Cardiac fibroblast (primary cell): ENCODE measurements at regions not wholly inside any gene's neighbourhood (a gene's known extent, or its start where the extent isn't known, plus 50 kb on each side); places are given as distances from the start of the nearest gene placed in this dataset.
"Not testable (repeated sequence)": the region's sequence is repeated elsewhere in the genome, so short reads cannot be mapped to it uniquely, and the experiment has no call there.

Experiments used
- DNase-seq, 2 donors: peaks; one replicate each; pipeline versions ENCODE4 v3.0.0 to v3.0.0-alpha.2; 2010; ENCODE audit warnings: low read depth in 2 of 2
- H3K4me3 ChIP-seq, 2 donors: replicated peaks in 1 of 2; 1 replicate in 1 of 2; 2 replicates in 1 of 2; pipeline ENCODE4 v1.5.1; 2011; ENCODE audit warnings: low read depth in 2 of 2, low read length in 2 of 2, mild to moderate bottlenecking in 2 of 2, moderate library complexity in 1 of 2
- TF ChIP-seq, protein P1 (sequence below): IDR thresholded peaks from one replicate; pipeline ENCODE4 v1.5.1; 2011; ENCODE audit warnings: low read depth, mild to moderate bottlenecking, low read length, inconsistent platforms

DNA sequence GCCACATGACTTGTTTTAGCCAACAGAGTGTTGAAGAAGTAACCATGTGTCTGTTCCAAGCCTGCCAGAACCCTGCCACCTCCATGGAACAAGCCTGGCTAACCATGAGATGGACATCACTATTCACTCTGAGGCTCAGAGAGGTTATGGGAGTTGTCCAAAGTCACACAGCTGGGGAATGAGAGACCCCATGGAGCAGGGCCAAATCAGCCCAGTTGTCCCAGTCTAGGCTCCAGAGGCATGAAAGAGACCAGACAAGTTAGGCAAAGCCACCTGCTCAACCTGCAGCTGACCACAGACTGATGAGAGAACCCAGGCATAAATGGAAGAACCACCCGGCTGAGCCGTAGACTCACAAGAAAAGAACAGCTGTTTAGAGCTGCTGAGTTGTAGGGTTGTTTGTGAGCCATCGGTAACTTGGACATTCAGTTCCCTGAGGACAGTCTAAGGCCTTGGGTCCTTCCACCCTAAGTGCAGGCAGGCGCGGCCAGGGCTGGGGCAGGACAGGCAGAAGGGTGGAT lies 74.7 kb upstream of the PHF21B start:
- DNase-seq, result no peak
- TF ChIP-seq, protein P1, sequence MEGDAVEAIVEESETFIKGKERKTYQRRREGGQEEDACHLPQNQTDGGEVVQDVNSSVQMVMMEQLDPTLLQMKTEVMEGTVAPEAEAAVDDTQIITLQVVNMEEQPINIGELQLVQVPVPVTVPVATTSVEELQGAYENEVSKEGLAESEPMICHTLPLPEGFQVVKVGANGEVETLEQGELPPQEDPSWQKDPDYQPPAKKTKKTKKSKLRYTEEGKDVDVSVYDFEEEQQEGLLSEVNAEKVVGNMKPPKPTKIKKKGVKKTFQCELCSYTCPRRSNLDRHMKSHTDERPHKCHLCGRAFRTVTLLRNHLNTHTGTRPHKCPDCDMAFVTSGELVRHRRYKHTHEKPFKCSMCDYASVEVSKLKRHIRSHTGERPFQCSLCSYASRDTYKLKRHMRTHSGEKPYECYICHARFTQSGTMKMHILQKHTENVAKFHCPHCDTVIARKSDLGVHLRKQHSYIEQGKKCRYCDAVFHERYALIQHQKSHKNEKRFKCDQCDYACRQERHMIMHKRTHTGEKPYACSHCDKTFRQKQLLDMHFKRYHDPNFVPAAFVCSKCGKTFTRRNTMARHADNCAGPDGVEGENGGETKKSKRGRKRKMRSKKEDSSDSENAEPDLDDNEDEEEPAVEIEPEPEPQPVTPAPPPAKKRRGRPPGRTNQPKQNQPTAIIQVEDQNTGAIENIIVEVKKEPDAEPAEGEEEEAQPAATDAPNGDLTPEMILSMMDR, result no peak
- no peak overlapping the region for H3K4me3 ChIP-seq

DNA sequence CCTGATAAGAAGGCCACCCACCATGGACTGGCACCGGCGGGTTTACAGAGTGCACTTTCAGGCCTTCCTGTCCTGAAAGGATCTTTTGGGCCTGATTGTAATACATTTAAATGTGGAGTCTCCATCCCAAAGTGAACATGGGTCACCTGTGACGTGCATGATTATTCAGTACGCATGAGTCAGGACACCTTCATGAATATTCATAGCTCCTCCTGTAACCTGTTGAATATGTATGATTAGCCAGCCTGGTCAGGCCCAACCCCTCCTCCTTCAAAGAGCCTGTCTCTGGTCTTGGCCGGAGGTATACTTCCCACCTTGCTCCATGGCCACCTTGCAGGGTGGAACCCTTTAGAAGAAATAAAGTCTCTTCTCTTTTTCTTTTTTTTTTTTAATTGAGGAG lies 75.9 kb upstream of the NUP50 start:
- TF ChIP-seq, protein P1, result no peak
- H3K4me3 ChIP-seq, result no peak overlapping the region
- no peak for DNase-seq

DNA sequence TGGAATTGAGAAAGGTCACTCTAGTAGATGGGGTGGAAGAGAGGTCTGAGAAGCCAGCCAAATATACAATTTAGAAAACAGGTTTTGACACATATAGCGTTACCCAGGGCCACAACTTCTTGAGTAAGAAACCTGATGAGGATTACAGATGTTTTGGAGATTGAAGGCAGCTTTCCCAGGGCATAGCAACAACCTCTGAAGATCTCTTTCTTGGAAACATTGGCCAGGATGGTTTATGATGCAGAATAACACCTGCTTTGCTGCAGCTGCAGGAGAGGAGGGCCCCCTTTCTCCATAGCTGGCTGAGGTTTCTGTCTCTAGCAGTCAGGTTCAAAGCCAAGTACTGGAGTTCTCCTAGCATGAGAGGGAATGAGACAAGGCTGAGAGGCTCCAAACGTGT lies 75.1 kb upstream of the NUP50 start:
- DNase-seq, result no peak
- H3K4me3 ChIP-seq, result no peak overlapping the region
- TF ChIP-seq, protein P1, result no peak

DNA sequence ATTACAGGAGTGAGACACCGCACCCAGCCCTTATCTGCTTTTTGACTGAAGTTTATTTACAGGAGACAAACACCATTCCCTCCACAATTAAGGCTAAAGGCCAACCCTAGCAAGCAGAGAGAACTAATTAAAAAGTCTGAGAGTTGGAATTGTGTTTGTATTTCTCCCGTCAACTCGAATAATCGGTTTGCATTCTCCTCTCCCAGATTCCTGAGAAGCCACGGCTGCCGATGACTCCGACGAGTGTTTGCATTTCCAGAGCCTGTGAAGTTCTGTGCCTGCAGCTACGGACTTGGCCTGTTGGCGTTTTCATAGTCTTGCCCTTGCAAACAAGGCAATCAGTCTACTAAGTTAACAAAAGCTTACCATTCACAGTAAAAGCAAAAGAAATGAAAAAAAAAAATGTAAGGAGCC lies 73.2 kb upstream of the NUP50 start:
- TF ChIP-seq, protein P1, result no peak
- DNase-seq, result peak; percentile 22 to 25
- H3K4me3 ChIP-seq, result no peak overlapping the region

DNA sequence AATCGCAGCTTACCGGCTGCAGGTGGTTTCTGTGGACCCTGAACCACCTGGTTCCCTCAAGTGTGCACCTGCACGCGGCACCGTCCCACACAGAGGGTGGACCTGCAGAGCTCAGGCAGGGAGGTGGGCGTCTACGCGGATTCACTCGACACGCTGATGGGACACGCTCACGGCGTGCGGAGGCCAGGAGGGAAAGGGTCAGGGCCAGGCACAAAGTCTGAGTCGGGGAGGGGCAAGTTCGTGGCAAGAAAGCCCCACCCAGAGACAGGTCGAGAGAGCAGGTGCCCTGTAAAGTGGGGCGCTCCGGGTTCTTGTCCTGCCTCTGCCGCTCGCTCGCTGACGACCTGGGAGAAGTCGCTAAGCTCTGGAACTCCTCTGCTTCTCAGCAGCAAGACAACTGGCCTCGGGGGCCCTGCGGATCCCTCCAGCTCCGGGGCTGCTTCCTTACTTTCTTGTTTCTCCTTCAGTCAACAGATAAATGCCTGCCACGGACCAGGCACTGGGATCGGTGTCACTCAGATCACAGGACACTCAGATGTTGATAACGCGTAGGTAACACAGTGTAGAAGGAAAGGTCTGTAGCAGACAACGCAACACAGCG lies 72.4 kb upstream of the NUP50 start:
- H3K4me3 ChIP-seq, result no peak overlapping the region
- DNase-seq, result no peak
- TF ChIP-seq, protein P1, result no peak

DNA sequence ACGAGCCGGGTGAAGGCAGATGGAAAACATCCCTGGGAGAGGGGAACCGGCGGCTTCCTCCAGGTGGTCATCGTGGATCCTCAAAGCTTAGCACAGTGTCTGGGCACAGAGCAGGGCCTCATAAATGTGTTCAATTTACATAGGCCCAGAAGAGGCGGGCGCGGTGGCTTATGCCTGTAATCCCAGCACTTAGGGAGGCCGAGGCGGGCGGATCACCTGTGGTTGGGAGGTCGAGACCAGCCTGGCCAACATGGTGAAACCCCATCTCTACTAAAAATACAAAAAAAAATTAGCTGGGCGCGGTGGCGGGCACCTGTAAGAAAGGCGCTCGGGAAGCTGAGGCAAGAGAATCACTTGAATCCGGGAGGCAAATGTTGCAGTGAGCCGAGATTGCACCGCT lies 71.8 kb upstream of the NUP50 start:
- not testable (repeated sequence) for H3K4me3 ChIP-seq, DNase-seq

DNA sequence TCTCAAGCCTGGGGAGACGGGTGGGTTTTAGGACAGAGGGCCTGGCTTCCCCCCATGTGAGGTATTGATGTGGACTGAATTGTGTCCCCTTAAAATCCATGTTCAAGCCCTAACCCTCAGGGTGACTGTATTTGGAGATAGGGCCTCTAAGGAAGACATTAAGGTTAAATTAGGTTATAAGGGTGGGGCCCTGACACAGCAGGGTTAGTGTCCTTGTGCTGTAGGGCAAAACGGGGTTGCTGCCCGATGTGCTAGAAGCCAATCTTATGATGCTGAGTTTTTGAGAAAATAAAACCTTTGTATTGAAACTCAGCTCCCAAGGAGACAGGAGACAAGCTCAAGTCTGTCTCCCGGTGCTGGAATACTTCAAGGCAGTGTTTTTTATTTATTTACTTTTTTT lies 71.1 kb upstream of the NUP50 start:
- TF ChIP-seq, protein P1, result no peak
- no peak overlapping the region for H3K4me3 ChIP-seq
- DNase-seq, result no peak
